ENCODE measurements at regions not wholly inside any gene's neighbourhood (a gene's known extent, or its start where the extent isn't known, plus 50 kb on each side); places are given as distances from the start of the nearest gene placed in this dataset.

DNA sequence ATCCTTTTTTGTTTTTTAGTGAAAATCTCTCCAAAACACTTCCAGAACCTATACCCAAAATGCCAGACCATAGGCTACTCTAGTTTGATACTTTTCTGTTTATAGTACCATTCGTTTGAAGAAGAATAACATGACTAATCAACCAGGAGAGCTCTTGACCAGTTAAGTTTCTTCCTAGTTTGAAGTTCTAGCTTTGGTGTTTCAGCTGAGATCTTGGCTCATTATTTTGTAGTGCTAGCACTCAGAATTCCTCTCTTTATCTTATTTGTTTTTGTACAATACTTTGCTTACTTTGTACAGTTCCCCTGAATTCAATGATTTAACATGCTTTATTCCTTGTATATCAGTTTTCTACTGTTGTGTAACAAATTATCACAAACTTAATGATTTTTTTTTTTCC lies 911.6 kb downstream of the EFNA5 start:
- no peak overlapping the region for H3K4me3 ChIP-seq (ENCODE audit: insufficient read depth, low read depth, low read length)
- DNase-seq (ENCODE audit: low read depth): no peak
- H3K9me3 ChIP-seq (ENCODE audit: insufficient read depth, low read depth, low read length): no peaks in the 10 kb centered on the region
- H3K27ac Mint-ChIP-seq (ENCODE audit: unreplicated experiment): no peak overlapping the region
- H3K4me1 ChIP-seq (ENCODE audit: insufficient read depth, low read length): no peaks in the 10 kb centered on the region
- no peak for FAIRE-seq
- no peak for TF ChIP-seq EZH2 (IDR thresholded peaks at IDR 0.05; ENCODE audit: insufficient read depth, low read length)
- TF ChIP-seq, protein P1, sequence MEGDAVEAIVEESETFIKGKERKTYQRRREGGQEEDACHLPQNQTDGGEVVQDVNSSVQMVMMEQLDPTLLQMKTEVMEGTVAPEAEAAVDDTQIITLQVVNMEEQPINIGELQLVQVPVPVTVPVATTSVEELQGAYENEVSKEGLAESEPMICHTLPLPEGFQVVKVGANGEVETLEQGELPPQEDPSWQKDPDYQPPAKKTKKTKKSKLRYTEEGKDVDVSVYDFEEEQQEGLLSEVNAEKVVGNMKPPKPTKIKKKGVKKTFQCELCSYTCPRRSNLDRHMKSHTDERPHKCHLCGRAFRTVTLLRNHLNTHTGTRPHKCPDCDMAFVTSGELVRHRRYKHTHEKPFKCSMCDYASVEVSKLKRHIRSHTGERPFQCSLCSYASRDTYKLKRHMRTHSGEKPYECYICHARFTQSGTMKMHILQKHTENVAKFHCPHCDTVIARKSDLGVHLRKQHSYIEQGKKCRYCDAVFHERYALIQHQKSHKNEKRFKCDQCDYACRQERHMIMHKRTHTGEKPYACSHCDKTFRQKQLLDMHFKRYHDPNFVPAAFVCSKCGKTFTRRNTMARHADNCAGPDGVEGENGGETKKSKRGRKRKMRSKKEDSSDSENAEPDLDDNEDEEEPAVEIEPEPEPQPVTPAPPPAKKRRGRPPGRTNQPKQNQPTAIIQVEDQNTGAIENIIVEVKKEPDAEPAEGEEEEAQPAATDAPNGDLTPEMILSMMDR (IDR thresholded peaks at IDR 0.05; ENCODE audit: insufficient read depth, low read depth, low read length): no peak
- no peak overlapping the region for H3K9ac ChIP-seq (ENCODE audit: low read length)
- H3K4me2 ChIP-seq (ENCODE audit: low read length): no peak overlapping the region
- H3K4me1 Mint-ChIP-seq (ENCODE audit: low read depth, unreplicated experiment): no peaks in the 10 kb centered on the region
- no peaks in the 10 kb centered on the region for H3K27me3 ChIP-seq (ENCODE audit: insufficient read depth, low read length)
- no peak overlapping the region for H2AFZ ChIP-seq (ENCODE audit: low read depth, low read length)
- H3K27me3 Mint-ChIP-seq (ENCODE audit: low read depth, unreplicated experiment): no peaks in the 10 kb centered on the region
- no peak overlapping the region for H3K27ac ChIP-seq (ENCODE audit: low read depth, low read length)
- no peaks in the 10 kb centered on the region for H3K36me3 ChIP-seq (ENCODE audit: insufficient read depth, low read length)
- no peaks in the 10 kb centered on the region for H3K79me2 ChIP-seq (ENCODE audit: insufficient read depth, low read length)
- H3K36me3 Mint-ChIP-seq (ENCODE audit: low read depth, unreplicated experiment): no peaks in the 10 kb centered on the region
- no peaks in the 10 kb centered on the region for H4K20me1 ChIP-seq (ENCODE audit: insufficient read depth, low read length)
- no peaks in the 10 kb centered on the region for H3K9me3 Mint-ChIP-seq (ENCODE audit: unreplicated experiment)
- no peak overlapping the region for H3K4me3 Mint-ChIP-seq (ENCODE audit: unreplicated experiment)

GRCh38 chr5:106757672-106758071 lies 913.1 kb downstream of the EFNA5 start:
- H3K4me1 ChIP-seq (ENCODE audit: insufficient read depth, low read length): no peaks in the 10 kb centered on the region
- no peak for FAIRE-seq

GRCh38 chr5:106755789-106756188 lies 914.9 kb downstream of the EFNA5 start:
- no peaks in the 10 kb centered on the region for H3K79me2 ChIP-seq (ENCODE audit: insufficient read depth, low read length)
- no peak overlapping the region for H2AFZ ChIP-seq (ENCODE audit: low read depth, low read length)
- Mint-ChIP-seq H3K9me3 (ENCODE audit: unreplicated experiment) (no peaks in the 10 kb centered on the region), H3K4me1 (ENCODE audit: low read depth, unreplicated experiment) (no peaks in the 10 kb centered on the region), H3K27me3 (ENCODE audit: low read depth, unreplicated experiment) (no peaks in the 10 kb centered on the region), H3K27ac (ENCODE audit: unreplicated experiment) (no peak overlapping the region), H3K4me3 (ENCODE audit: unreplicated experiment) (no peak overlapping the region), H3K36me3 (ENCODE audit: low read depth, unreplicated experiment) (no peaks in the 10 kb centered on the region)
- H3K4me3 ChIP-seq (ENCODE audit: insufficient read depth, low read depth, low read length): no peak overlapping the region
- TF ChIP-seq EZH2 (IDR thresholded peaks at IDR 0.05; ENCODE audit: insufficient read depth, low read length): no peak
- TF ChIP-seq, protein P1 (IDR thresholded peaks at IDR 0.05; ENCODE audit: insufficient read depth, low read depth, low read length): no peak
- no peaks in the 10 kb centered on the region for H3K4me1 ChIP-seq (ENCODE audit: insufficient read depth, low read length)
- H3K27me3 ChIP-seq (ENCODE audit: insufficient read depth, low read length): no peaks in the 10 kb centered on the region
- FAIRE-seq (no peak), DNase-seq (ENCODE audit: low read depth) (no peak)
- no peak overlapping the region for H3K27ac ChIP-seq (ENCODE audit: low read depth, low read length)
- H4K20me1 ChIP-seq (ENCODE audit: insufficient read depth, low read length): no peaks in the 10 kb centered on the region
- H3K36me3 ChIP-seq (ENCODE audit: insufficient read depth, low read length): no peaks in the 10 kb centered on the region
- H3K9ac ChIP-seq (ENCODE audit: low read length): no peak overlapping the region
- H3K9me3 ChIP-seq (ENCODE audit: insufficient read depth, low read depth, low read length): no peaks in the 10 kb centered on the region
- H3K4me2 ChIP-seq (ENCODE audit: low read length): no peak overlapping the region

More at GRCh38 chr5:106757672-106758071, 913.1 kb downstream of the EFNA5 start:
- no peak overlapping the region for H3K9ac ChIP-seq (ENCODE audit: low read length)
- Mint-ChIP-seq H3K4me3 (ENCODE audit: unreplicated experiment) (no peak overlapping the region), H3K36me3 (ENCODE audit: low read depth, unreplicated experiment) (no peaks in the 10 kb centered on the region), H3K27me3 (ENCODE audit: low read depth, unreplicated experiment) (no peaks in the 10 kb centered on the region), H3K27ac (ENCODE audit: unreplicated experiment) (no peak overlapping the region), H3K9me3 (ENCODE audit: unreplicated experiment) (no peaks in the 10 kb centered on the region), H3K4me1 (ENCODE audit: low read depth, unreplicated experiment) (no peaks in the 10 kb centered on the region)
- no peak overlapping the region for H3K27ac ChIP-seq (ENCODE audit: low read depth, low read length)
- no peak for TF ChIP-seq EZH2 (IDR thresholded peaks at IDR 0.05; ENCODE audit: insufficient read depth, low read length)
- TF ChIP-seq, protein P1 (IDR thresholded peaks at IDR 0.05; ENCODE audit: insufficient read depth, low read depth, low read length): no peak
- no peak overlapping the region for H3K4me2 ChIP-seq (ENCODE audit: low read length)
- H3K4me3 ChIP-seq (ENCODE audit: insufficient read depth, low read depth, low read length): no peak overlapping the region
- H3K27me3 ChIP-seq (ENCODE audit: insufficient read depth, low read length): no peaks in the 10 kb centered on the region
- no peaks in the 10 kb centered on the region for H3K9me3 ChIP-seq (ENCODE audit: insufficient read depth, low read depth, low read length)
- no peak overlapping the region for H2AFZ ChIP-seq (ENCODE audit: low read depth, low read length)
- H4K20me1 ChIP-seq (ENCODE audit: insufficient read depth, low read length): no peaks in the 10 kb centered on the region
- no peaks in the 10 kb centered on the region for H3K79me2 ChIP-seq (ENCODE audit: insufficient read depth, low read length)
- H3K36me3 ChIP-seq (ENCODE audit: insufficient read depth, low read length): no peaks in the 10 kb centered on the region
- no peak for DNase-seq (ENCODE audit: low read depth)

Measured in astrocyte (in vitro differentiated cells and primary cell).